ENCODE measurements at regions not wholly inside any gene's neighbourhood (a gene's known extent, or its start where the extent isn't known, plus 50 kb on each side); places are given as distances from the start of the nearest gene placed in this dataset.

DNA sequence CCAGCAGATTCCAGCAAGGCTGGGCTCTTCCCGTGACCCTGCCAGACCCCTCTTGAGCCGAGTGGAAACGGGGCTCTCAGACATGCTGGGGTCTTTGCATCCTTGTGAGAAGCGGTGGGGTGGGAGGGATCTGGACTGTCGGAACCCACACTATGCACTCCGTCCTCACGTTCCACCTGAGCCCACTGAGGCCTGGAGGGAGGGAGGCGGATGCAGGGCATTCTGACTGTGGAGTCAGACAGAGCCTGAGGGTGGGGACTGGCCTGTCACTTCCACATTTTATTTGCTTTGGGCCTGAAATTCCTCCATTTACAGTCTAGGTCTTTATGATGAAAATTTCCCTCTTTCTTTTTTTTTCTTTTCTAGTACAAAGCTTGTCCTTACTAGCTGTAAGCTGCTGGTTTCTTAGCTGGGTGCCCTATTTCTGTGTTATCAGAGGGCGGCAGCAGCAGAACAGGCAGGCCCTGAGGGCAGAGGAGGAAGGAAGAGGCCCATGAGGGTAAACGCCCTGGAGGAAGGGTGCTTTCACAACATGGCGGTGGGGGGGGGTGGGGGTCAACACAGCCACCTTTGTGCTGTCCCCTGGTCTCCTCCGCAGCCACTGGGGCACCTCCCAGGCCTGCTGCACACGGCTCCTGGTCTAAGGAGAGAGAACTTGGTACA lies 373.5 kb upstream of the MYT1L start:
- no peak for DNase-seq

GRCh38 chr2:2703762-2704427 lies 372.8 kb upstream of the MYT1L start:
- no peak for DNase-seq

DNA sequence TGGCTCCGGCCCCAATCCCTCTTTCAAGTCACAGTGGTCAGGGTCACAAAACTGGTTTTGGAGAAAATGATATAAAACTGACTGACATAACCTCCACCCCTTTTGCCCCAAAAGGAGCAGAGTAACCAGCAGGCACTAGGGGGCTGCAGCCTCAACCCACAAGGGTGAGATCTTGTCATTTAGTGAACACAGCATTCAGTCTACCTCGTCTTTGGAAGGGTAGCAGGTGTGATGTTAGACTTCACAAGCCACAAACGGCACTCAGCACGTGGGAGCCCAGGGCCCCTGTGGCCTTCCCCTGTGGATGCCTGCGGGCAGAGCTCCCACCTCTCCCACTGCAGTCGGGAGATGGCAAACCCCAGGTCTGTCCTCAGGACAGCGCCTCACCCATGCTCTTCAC lies 372.1 kb upstream of the MYT1L start:
- no peak for DNase-seq

DNA sequence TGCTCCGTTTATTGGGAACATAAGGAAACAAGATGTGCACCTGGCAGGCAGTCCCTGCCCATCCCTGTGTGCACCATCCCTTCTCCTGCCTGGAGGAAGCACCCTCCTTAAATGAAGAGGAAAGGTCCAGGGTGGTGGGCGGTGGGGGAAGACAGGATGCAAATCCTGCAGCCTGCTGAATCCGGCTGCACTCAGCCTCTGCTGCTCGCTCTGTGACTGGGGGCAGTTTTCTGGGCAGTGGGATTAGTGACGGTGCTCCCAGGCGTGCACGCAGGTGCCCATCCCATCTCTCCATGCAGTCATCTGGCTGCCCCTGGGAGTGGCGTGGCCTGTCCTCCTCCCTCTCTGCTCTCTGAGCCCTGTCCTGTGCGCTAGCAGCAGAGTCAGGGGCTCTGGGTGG lies 371.3 kb upstream of the MYT1L start:
- no peak for DNase-seq

GRCh38 chr2:2701813-2702212 lies 370.7 kb upstream of the MYT1L start:
- no peak for DNase-seq

GRCh38 chr2:2701176-2701781 lies 370.2 kb upstream of the MYT1L start:
- no peak for DNase-seq

GRCh38 chr2:2699121-2699505 lies 368.0 kb upstream of the MYT1L start:
- peak; percentile 21 for DNase-seq

DNA sequence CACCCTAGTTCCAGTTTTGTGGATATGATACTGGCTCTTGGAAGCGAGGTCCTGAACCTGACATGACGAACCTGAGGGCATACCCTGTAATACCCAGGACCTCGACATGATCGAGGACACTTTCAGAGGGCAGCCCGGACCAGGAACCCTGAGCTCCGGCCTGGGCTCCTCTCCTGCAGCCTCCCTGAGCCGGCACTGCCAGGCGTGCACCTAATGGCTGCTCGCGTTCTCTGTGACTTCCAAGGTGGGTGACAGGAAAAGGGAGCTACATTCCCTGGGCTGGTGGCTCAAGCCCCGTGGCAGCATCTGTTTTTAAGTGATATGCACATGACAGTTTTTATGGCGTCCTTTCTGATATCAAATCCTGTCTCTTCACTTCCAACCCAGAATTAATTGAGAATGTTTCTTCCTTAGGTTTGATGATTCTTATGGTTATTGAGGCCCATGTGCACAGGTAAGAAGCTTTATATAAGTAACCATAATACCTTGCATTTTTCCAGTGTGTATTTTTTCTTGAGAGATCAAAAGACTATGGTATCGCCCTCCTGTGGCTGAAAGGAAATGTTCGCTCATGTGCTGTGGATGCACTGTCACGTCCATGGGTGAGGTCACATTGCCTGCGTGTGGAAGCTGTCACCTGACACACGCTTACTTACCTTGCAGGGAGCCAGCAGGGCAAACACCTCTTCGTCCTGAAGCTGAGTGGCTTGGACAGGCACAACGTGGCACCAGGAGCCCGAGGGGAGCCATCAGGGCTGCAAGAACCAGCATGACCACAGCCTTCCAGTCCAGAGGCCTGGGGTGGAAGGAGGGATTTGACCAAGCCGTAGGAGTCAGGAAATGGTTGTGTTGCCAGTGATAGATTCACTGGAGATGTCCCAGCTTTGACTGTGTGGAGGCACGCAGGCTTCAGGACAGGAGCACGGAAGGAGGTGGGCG lies 367.4 kb upstream of the MYT1L start:
- peak; percentile 68 for DNase-seq

- DNase-seq, result no peak
Observed at GRCh38 chr2:2696733-2697455, 365.8 kb upstream of the MYT1L start.

DNA sequence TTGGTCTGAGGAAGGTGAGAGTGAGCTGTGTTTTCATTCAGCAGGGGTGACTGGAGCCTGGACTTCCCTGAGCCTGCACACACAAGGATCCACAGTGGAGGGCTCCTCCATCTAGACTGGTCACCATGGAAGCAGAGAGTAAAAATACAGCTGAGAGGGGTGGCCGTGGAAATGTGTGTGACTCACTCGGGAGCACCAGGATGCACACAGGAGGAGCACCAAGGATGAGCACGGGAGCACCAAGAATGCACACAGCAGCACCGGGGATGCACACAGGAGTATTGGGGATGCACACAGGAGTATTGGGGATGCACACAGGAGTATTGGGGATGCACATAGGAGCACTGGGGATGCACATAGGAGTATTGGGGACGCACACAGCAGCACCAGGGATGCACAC lies 365.2 kb upstream of the MYT1L start:
- no peak for DNase-seq

DNA sequence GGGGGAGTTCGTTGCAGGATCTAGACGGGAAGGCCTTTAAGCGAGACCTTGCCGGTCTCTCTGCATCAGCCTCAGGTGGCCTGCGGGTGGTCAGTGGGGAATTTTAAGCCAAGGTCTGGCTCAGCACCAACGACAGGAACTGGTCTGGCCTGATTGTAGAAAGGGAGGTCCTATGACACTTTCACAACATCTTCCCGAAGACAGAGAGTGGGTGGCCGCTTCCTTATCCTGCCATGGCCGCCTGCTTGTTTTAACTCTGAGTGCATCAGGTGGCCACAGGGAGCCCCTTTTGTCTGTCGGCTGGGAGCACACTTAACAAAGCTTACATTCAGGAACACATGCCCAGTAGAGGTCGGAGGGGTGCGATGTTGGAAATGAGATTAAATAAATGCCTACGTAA lies 363.7 kb upstream of the MYT1L start:
- no peak for DNase-seq

DNA sequence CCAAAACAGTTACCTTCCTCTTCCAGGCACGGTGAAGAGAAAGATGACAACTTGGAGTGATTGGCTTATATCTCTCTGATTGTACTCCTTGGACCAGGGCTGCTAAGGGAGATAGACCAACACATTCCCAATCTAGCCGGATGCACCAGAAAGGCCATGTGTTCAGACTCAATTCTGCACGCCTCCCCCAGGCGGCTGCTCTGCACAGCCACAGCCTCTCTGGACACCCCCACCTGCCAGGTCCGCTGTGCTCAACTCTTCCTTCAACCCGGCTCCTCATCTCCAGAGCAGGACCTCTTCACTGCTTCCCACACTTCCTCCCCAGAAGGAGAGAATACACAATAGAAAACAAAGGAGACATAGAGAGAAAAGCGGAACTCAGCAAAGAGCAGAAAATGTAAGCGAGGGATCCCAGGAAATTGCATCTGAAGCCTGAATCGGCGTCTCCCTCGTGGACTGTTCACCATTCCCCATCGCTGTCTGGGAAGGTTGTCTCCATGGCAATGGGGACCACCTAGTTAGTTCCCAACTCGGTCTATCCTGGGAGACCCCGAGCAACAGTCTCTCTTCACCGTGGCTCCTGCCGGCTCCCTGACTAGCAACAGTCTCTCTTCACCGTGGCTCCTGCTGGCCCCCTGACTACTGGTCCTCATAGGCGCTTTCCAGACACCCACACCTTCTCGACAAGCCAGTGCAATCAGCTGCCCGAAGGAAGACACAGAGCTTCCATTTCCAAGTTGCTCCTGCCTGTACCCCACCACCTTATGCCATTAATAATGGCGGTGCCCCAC lies 361.7 kb upstream of the MYT1L start:
- DNase-seq, result no peak

DNA sequence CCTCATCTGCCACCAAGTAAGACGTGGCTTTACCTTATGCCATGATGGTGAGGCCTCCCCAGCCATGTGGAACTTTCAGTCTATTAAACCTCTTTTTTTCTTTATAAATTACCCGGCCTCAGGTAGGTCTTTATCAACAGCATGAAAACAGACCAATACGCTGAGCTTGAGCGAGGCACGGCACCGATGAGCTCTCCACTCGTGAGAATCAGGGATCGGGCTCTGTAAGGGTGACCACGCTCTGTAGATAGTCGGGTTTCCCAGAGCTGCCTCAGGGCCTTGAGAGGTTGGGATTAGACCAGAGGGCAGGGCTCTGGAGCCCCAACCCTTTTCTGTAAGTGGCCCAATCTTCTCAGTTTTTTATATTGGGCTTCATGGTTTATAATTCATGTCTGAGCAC lies 360.3 kb upstream of the MYT1L start:
- DNase-seq, result no peak

DNA sequence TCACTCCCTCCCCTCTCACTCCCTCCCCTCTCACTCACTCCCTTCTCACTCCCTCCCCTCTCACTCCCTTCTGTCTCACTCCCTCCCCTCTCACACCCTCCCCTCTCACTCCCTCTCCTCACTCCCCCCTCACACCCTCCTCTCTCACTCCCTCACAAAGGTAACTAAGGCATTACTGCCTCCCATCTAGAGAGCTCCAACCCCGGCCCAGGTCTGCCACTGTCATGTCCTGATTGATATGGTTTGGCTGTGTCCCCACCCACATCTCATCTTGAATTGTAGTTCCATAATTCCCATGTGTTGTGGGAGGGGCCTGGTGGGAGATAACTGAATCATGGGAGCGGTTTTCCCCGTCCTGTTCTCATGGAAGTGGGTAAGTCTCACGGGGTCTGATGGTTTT lies 359.9 kb upstream of the MYT1L start:
- DNase-seq, result peak; percentile 65

DNA sequence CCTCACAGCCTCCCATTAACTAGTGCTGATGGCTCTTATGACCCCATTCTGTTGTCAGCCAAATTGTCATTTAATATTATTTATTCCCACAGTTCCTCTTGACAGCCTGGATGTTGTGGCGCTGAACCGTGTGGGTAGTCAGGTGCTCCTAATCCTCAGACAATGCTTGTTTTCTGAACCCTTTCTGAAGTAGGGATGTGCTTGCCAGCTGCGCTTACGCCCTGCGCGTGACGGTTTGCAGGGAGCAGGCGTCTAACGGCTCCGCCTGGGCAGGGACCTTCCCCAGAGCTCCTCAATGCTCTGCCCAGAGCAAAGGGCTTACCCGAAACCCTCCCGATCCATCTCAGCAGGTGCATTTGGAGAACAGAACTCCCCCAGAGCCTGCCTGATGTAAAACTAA lies 358.2 kb upstream of the MYT1L start:
- DNase-seq, result no peak

DNA sequence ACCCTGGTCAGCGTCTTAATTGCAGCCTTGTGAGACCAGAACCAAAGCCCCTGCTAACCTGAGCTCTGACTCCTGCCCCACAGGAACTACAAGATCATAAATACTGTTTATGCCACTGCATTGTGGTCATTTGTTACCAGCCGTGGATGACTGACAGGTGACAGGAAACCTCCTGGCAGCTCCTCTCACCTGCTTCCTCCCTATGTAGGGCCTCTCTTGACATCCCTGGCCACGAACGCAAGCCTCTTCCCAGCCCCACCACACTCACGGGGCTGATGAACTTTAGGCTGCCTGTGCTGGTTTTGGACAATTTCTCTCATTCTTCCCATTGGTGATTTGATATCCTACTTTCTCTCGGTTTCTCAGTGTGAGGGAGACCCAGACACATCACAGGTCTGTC lies 357.2 kb upstream of the MYT1L start:
- no peak for DNase-seq

DNA sequence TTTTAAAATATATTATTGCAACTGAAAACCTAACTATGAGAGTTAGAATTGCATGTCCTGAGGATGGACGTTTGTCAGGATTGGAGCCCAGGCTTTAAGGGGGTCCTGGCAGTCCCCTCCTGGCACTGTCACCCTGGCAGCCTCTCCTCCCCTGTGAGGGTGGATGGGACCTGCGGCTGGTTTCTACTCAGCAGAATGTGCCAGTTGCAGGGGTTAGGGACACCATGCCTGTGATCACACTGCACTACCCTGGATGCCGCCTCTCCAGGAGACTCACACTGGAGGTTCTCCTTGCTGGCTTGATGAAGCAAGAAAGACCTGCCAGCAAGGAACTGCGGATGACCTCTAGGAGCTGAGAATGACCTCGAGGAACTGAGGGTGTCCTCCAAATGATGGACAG lies 356.7 kb upstream of the MYT1L start:
- DNase-seq, result no peak

GRCh38 chr2:2686222-2686621 lies 355.1 kb upstream of the MYT1L start:
- no peak for DNase-seq

GRCh38 chr2:2683606-2684224 lies 352.6 kb upstream of the MYT1L start:
- no peak for DNase-seq

GRCh38 chr2:2682700-2683342 lies 351.7 kb upstream of the MYT1L start:
- no peak for DNase-seq

DNA sequence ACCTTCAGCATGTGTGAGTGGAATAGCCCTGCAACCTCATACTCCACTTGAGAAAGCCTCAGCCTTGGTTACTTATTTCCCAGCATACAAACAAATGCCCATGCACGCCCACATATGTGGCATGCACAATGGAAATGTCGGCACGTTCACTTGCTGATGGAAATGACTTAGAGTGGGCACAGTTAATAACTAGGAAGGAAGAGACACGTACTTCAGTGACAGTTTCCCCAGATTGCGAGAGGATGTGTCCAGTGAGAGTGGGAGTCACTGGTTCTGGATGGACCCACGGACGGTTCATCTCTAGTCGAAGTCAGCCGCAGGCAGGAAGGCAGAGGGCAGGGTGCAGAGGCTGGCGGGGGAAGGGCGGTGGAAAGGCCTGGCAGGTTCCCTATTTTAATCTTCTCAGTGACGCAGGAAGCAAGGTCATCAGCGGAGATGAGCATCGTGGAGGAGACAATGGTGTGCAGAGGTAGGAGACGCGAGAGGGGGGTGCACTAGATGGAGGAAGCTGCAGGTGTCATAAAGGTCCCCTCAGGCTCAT lies 350.7 kb upstream of the MYT1L start:
- DNase-seq, result no peak
